ENCODE measurements at regions not wholly inside any gene's neighbourhood (a gene's known extent, or its start where the extent isn't known, plus 50 kb on each side); places are given as distances from the start of the nearest gene placed in this dataset.

- no peaks in the 10 kb centered on the region for H3K9me3 ChIP-seq
- intact Hi-C loops (cut with DNase I) = no loop called here
- no peaks in the 10 kb centered on the region for H3K27me3 ChIP-seq
- no peak overlapping the region for H3K4me3 ChIP-seq
- 36 to 42% (median 39%) methylated on average over 7 of the region's 7 CpGs for WGBS, 3 donors
- no peak overlapping the region for H3K27ac ChIP-seq
- no peaks in the 10 kb centered on the region for H3K36me3 ChIP-seq
- TF ChIP-seq CTCF (IDR thresholded peaks at IDR 0.05) (no peak), EP300 (IDR thresholded peaks at IDR 0.05) (no peak), POLR2A (IDR thresholded peaks at IDR 0.05) (no peak)
- no peak for DNase-seq
- H3K4me1 ChIP-seq (ENCODE audit: insufficient read depth) = no peaks in the 10 kb centered on the region
Observed at GRCh38 chr7:40986351-40986873, 716.5 kb downstream of the INHBA start.

GRCh38 chr7:40983111-40983510, 719.8 kb downstream of the INHBA start:
- intact Hi-C loops (cut with DNase I) = no loop called here
- no peak overlapping the region for H3K27ac ChIP-seq
- no peak for DNase-seq
- no peak overlapping the region for H3K4me3 ChIP-seq
- 40 to 74% (median 58%) methylated on average over 5 of the region's 5 CpGs for WGBS, 3 donors
- no peaks in the 10 kb centered on the region for H3K4me1 ChIP-seq (ENCODE audit: insufficient read depth)
- no peaks in the 10 kb centered on the region for H3K36me3 ChIP-seq
- H3K27me3 ChIP-seq = no peaks in the 10 kb centered on the region
- no peak for TF ChIP-seq CTCF (IDR thresholded peaks at IDR 0.05)
- no peak for TF ChIP-seq EP300 (IDR thresholded peaks at IDR 0.05)
- TF ChIP-seq POLR2A (IDR thresholded peaks at IDR 0.05) = no peak
- H3K9me3 ChIP-seq = no peaks in the 10 kb centered on the region

GRCh38 chr7:40979296-40979695, 723.6 kb downstream of the INHBA start:
- DNase-seq = no peak
- H3K9me3 ChIP-seq = no peaks in the 10 kb centered on the region
- H3K27ac ChIP-seq = no peak overlapping the region
- H3K4me3 ChIP-seq = no peak overlapping the region
- intact Hi-C loops (cut with DNase I) = no loop called here
- 89 to 94% (median 91%) methylated on average over 6 of the region's 6 CpGs for WGBS, 3 donors
- H3K27me3 ChIP-seq = no peaks in the 10 kb centered on the region
- no peaks in the 10 kb centered on the region for H3K4me1 ChIP-seq (ENCODE audit: insufficient read depth)
- no peaks in the 10 kb centered on the region for H3K36me3 ChIP-seq
- no peak for TF ChIP-seq CTCF (IDR thresholded peaks at IDR 0.05)
- no peak for TF ChIP-seq EP300 (IDR thresholded peaks at IDR 0.05)
- no peak for TF ChIP-seq POLR2A (IDR thresholded peaks at IDR 0.05)

- DNase-seq = no peak
- H3K4me1 ChIP-seq (ENCODE audit: insufficient read depth) = no peaks in the 10 kb centered on the region
- WGBS, 3 donors = 54 to 91% (median 75%) methylated on average over 1 of the region's 1 CpG
- no peaks in the 10 kb centered on the region for H3K27me3 ChIP-seq
- H3K27ac ChIP-seq = no peak overlapping the region
- no peaks in the 10 kb centered on the region for H3K9me3 ChIP-seq
- no peak overlapping the region for H3K4me3 ChIP-seq
- no peak for TF ChIP-seq POLR2A (IDR thresholded peaks at IDR 0.05)
- no peak for TF ChIP-seq EP300 (IDR thresholded peaks at IDR 0.05)
- no peak for TF ChIP-seq CTCF (IDR thresholded peaks at IDR 0.05)
- no peaks in the 10 kb centered on the region for H3K36me3 ChIP-seq
- intact Hi-C loops (cut with DNase I) = no loop called here
Observed at GRCh38 chr7:40978047-40978446, 724.8 kb downstream of the INHBA start.
